NCI-H2227 (cell line): ENCODE measurements at regions not wholly inside any gene's neighbourhood (a gene's known extent, or its start where the extent isn't known, plus 50 kb on each side); places are given as distances from the start of the nearest gene placed in this dataset.
"Not testable (repeated sequence)": the region's sequence is repeated elsewhere in the genome, so short reads cannot be mapped to it uniquely, and the experiment has no call there.

Source experiments
- DNase-seq: peaks from one replicate; lab custom pipeline; 2025; ENCODE audit not compliant: unreplicated experiment; lab: John Stamatoyannopoulos, UW

DNA sequence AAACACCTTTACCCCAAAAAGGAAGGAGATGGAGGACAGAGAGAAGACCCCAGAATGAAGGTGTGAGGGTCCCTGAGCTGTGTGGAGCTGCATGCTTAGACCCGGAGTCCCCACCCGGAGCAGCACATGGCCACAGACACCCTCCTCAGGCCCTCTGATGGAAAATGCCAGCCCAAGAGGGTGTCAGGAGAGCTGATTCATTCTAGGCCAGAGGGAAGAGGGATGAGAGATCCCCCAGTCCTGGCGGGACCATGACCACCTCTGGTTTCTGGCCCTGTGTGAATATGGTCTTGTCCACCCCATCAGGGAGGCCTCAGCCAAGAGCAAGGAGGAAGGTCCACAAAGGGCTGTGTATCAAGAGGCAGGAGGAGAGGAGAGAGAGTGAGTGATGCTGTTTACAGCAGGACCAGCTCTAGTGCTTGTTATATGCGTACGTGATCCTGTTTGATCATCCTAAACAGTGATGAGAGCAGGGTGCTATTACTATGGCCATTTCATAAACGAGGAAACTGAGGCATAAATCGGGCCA lies 186.6 kb upstream of the HAAO start:
- DNase-seq = no peak

DNA sequence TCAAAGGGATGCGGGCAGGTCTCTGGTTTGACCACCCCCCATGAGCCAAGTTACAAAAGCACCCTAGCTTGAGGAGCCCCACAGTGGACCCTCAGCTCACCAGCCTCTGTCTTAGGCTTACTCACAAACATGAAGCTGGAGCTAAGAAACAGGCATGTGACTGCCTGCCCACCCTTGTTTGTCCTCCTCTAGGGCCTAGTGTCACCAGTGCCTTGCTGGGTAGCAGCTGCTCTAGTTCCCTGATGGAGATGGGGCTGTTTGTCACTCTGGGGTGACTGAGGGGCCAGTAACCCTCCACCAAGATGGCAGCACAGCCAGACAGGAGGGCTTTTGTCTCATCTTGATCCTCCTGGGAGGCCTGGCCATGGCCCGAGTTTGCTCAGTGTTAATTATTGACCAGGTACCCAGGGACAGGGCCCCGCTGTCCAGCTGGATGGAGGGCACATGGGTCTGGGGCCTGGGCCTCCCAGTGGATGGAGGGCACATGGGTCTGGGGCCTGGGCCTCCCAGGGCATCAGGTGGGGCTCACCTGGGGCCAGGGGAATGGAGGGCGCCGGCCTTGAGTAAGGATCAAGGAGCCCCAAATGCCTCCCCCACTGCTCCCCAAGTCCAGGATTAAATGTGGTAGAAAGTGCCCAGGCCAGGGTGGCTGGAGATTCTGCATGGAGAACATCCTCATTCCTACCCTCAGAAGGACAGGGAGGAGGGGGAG lies 185.9 kb upstream of the HAAO start:
- no peak for DNase-seq

DNA sequence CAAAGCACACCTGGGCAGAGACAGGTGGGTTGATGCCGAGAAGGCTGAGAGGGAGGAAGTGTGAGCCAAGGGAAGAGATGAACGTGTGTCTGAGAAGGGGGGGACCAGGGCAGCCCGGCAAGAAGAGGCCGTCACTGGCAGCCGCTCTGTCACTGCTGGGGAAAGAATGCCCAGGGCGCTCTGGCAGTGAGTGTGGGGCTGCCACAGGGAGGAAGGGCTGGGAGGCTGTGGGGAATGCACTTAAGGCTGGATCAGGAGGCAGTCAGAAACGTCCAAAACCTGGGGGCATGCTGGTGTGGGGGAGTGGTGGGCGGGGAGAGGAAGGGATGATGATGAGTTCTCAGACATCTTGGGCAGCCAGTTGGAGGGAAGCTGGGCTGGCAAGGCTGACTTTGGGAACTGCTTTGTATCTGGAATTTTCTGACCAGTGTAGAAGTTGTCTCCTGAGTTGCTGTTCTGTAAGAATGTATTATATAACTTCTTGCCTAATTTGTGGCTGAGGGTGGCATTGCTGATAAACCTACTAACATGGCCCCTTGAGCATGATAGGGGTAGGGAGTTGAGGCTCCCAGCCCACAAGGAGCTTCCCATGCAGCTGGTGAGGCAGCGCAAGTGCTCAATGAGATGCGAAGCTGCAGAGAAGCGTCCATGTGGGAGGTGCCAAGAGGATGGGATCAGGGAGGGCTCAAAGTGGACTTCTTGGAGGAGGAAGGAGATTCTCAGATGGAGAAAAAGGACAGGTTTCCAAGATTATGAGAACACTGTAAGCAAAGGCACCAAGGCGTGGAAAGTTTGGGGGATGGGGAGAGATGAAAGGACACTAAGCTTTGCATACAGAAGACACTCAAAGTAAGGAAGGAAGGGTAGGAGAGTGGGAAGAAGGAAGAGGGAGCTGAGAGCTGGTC lies 185.1 kb upstream of the HAAO start:
- no peak for DNase-seq

DNA sequence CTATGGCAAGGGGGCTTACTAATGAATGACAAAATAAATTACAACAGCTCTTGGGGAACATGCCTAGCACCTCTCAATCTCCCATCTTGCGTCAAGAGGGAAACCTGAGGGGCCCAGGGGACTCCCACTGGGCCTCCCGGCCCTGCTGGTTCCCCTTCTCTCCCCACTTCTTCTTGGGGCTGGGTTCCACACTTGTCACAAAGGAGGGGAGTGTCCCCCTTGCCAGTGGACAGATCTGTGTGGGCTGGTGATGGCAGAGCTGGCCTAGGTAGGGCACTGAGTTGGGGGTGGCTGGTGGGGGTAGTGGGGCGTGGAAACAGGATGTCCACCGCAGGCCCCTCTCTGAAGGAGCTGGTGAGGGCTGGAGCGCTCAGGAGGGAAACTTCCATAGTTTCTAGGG lies 184.0 kb upstream of the HAAO start:
- DNase-seq = no peak

DNA sequence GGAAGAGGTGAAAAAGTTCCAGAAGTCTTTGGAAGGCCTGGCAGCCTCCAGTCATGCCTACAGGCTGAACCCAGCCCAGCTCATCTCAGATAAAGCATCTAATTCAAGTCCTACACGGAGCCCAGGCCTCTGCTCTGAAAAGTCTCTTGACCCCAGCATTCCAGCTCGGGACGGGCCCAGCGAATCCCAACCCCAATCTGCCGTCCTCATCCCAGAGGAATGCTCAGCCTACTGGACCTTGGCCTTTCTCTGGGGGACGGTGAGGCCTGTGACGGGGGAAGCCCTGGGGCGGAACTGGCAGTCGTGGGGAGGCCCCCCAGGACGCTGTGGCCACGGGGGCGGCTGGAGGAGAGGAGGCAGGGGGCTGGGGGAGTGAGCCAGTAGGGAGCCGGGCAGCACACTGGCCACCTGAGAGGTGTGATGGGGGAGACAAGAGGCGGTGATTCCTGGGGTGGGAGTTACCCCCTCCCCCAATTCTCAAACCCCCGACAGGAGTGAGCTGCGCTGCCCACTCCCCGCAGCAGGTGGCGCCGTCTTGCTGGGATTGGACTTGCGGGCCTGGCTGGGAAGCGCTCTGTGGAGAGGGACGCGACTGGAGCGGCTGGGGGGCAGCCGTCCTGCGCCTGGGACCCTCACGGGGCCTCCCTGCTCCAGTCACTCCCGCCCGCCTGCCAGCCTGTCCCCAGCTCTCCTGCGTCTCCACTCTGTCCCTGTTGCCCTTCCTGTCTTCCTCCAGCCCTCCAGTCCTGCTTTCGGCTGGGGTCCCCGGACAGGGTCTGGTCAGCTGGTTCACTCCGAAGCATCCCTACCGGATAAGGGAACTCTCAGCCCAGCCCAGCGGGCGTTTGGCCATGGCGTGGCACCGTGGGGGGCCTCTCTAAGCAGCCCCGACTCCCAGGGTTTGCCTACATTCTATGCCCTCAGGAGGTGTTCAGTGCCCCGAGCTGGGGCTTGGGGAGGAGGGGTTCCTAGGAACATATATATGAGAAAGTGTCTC lies 182.6 kb upstream of the HAAO start:
- DNase-seq = peak; percentile 82

DNA sequence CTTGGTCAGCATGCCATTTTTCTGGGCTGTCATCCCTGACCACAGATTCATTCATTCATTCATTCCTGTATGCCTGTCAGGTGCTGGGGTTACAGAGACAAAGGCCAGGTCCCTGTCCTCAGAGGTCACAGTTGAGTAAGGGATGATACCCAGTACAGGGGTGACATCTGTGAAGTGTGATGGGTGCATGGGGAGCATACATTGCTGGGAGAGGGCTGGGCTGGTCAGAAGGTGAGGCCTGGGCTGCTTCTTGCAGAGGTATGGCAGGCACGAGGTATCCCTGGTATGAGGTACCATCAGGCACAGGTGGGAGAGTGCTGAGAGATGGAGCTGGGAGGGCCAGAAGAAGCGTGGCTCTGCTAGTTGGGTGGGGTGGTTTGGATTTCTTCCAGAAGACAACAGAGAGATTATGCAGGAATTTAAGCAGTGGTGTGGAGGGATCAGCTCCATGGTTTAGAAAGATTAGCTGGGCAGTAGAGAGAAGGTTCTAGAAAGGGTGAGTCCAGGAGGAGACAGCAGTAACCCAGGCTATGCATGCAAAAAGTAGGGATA lies 181.9 kb upstream of the HAAO start:
- no peak for DNase-seq

DNA sequence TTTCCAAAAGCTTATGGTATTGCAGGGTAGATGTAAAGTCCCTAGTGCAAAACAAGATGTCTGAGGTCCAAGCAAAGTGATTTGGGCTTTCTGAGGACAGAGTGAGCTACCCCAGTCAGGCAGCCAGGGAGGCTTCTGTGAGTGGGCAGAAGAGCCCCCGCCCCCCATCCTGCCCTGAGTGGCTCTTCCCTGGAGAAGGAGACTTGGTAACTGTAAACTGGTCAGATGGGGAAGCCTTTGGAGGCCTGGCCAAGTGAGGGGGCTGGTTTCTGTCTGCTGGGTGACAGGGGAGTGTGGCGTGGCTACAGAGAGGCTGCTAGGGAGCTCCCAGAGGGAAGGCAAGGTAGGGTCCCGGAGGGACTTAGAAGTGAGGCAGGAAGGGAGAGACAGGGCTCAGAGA lies 181.3 kb upstream of the HAAO start:
- no peak for DNase-seq

DNA sequence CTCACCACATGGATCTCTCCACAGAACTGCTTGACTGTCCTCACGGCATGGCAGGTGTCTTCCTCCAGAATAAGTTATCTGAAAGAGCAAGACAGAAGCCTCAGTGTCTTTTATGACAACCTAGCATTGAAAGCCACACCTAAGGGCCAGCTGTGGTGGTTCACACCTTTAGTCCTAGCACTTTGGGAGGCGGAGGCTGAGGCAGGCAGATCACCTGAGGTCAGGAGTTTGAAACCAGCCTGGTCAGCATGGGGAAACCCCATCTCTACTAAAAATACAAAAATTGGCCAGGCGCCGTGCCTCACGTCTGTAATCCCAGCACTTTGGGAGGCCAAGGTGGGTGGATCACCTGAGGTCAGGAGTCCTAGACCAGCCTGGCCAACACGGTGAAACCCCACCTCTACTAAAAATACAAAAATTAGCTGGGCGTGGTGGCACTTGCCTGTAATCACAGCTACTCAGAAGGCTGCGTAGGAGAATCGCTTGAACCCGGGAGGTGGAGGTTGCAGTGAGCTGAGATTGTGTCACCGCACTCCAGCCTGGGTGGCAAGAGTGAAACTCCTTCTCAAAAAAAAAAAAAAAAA lies 180.6 kb upstream of the HAAO start:
- DNase-seq = not testable (repeated sequence)

DNA sequence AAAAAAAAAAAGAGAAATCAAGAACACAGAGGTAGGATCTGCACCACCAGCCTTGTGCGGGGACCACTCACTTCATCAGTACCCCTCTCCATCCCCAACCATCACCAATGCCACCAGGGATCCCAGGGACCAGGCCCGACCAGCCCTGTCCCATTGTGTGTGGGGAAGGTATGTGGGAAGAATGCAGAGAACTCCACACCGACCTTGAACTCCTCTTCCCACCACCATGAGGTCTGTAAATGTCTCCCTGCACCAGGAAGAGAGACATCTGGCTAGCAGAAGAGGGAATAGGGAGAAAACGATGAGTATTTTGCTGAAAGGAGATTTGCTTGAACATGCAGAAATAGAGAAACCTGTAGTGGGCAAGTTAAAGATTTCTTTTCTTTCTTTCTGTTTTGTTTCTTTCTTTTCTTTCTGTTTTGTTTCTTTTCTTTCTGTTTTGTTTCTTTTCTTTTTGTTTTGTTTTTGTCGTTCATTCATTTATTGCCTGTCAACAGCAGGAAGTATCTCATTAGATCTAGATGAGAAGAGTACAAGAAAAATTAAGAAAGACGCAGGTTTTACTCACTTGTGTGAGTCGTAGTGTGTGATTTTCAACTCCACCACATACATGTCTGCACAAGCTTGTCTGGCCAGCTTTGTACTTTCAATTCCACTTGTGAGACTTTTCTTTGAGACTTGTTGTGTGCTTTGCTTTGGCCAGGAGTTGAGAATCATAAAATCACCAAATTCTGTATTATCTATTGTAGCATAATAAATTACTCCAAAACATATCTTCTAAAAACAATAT lies 179.8 kb upstream of the HAAO start:
- no peak for DNase-seq

DNA sequence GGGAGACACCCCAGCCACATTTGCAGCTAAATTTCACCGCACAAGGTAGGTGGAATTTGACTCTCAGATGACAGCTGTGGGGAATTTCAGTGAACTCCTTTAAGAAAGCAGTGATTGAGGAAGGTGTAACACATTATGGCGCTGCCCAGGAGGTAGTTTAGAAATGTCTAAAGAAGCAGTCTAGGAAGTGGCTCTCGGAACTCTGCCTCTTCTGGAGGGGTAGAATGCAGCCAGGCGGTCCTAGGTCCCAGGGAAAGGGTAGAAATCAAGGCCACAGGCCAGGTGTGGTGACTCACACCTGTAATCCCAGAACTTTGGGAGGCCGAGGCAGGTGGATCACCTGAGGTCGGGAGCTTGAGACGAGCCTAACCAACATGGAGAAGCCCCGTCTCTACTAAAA lies 179.0 kb upstream of the HAAO start:
- DNase-seq = no peak

DNA sequence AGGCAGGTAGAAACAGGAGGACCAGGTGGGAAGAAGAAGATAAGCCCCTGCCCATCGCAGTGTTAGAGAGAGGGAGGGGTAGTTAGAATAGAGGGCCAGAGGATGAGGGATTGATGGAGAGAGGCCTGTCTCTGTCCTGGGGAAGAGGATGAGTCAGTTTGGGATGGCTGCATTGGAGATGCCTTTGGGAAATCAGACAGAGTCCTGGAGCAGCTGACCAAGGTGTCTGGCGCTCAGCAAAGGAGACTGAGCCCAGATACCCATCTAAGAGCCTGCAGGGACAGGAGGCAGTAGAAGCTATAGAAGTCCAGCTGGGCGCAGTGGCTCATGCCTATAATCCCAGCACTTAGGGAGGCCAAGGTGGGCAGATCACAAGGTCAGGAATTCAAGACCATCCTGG lies 177.8 kb upstream of the HAAO start:
- DNase-seq = no peak

DNA sequence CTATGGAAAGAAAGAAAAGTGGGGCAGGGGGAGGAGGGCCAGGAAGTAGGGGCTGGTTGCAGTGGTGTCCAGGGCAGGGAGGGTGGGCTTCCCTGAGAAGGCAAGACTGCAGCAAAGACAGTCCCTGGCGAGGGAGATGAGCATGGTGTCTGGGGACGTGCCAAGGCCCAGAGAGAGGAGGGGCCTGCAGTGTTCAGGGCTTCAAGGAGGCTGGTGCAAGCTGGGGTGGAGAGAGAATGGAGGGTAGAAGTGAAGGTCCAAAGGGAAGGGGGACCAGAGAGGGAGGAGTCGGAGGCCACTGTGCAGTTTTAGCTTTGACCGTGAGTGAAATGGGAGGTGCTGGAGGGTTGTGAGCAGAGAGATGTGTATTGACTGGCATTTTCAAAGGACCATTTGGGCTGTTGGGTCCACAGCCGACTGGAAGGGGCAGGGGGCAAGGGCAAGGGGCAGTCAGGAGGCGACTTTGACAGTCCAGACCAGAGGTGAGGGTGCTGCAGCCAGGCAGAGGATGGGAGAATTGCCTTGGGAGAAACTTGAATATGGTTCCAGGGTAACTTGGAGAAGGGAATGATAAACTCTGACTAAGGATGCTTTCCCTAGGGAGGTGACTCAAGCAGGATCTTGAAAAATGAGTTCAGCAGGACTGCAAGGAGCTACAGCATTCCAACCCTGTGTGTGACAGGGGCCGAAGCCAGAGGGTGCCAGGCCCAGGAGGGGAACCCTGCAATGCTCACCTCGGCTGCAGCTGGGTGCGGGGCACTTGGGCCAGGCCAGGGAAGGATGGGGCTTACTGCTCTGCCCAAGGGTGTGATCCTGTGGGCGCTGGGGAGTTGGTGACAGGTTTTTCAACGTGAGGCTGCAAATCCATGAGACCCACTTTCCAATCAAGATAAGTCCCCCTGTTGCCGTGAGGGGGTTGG lies 177.1 kb upstream of the HAAO start:
- no peak for DNase-seq

DNA sequence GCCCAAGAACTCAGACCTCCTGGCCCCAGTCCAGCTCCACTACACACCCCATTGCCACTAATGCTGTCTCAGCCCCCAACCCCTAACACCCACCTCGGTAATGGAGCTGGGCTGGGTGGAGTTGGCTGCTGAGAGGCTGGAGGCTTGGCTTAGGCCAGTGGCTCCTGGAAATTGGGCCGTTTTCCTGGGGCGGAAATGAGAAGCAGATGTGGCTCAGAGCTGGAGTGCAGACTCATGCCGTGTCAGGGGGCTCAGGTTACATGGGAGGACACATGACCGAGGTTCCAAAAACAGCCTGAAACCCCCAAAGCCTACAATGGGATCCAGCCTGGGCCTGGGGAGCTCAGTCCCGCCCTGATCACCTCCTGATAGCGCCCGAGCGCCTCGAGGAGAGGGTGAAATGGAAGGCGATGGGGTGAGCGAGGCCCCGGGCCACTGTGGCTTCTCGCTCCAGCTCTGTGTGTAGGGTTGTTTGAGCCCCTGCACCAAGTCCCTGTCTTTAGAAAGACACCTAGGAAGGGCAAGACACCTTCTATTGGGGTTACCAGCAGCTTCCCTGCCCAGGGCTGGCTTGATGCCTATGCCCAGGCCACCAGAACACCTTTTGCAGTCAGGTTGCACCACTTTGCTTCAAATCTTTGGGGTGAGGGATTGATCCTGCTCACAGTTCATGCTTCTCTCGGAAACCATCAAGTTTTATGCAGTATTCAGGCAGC lies 175.7 kb upstream of the HAAO start:
- DNase-seq = no peak

DNA sequence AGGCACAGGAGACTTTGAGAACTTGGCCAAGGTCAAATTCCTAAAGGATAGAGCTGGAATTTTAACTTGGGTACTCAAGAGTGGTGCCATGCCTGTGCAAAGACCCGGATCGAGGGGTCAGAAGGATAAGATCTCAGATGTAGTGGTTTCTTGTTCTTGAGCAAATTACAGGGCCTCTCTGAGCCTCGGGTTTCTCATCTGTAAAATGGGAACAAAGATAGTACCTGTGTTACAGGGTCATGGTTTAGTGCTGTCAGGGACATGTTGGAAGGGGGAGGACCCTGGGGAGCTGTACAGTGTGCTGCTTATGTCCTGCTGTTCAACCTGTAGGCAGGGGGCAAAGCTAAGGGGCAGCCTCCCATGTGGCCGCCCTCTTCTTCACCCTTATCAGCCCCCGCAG lies 173.5 kb upstream of the HAAO start:
- DNase-seq = no peak

DNA sequence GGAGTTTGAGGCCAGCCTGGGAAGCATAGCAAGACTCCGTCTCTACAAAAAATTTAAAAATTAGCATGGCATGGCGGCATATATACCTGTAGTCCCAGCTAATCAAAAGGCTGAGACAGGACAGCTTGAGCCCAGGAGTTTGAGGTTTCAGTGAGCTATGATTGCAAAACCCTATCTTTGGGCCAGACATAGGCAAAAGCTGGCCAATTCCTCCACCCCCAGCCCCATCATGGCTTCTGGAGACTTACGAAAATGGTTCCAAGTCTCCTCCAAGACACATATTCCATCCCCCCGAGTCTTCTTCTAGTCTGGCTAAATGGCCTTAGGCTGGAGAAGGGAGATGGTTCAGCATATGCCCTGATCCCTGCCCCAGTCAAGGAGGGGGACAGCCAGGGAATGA lies 172.8 kb upstream of the HAAO start:
- no peak for DNase-seq

DNA sequence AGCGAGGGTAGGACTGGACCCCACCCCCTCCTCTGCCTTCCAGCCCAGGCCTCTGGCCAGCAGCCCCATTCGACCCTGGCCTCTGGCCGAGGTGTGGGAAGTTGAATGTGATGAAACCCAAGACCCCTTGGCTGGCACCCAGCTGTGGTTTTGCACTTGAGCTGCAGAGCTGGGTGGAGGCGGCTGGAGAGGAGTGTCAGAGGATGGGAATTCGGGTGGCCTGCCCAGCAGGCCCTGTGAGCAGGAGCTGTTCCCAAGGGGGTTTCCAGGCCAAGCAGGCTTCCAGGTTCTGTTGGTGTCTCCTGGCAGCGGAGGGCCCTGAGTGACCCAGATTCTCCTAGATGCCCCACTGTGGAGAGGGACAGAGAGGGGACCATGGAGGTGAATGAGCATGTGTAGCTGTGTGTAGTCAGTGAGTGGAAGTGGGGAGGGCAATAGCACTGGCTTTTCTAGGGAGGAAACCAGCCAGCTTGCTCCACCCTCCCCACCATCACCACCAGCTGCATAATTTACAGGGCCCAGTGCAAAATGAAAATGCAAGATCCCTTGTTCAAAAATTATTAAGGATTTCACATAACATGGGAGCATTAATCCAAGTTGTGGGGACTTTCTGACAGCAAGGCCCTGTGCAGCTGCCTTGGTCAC lies 172.2 kb upstream of the HAAO start:
- no peak for DNase-seq

DNA sequence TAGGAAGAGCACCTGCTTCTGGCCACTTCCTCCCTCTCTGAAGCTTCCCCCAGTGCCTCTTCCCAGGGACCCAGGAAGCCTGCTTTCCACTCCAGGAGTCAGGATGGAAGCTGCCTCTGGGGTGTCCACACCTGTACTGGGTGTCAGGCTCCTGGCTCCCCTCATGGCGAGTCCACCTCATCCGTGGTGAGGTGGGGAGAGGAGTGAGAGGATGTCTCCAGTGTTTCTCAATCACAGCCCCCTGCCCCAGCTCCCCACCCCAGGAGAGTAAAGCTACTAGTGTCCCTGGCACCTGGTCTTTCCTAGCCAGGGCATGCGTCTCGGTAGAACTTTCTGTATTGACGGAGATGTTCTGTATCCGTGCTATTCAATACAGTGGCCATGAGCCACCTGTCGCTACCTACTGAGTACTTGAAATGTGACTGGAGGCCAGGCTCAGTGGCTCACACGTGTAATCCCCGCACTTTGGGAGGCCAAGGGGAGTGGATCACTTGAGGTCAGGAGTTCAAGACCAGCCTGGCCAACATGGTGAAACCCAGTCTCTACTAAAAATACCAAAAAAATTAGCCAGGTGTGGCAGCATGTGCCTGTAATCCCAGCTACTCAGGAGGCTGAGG lies 171.2 kb upstream of the HAAO start:
- DNase-seq = no peak
